Brain pericyte (primary cell): ENCODE measurements at regions not wholly inside any gene's neighbourhood (a gene's known extent, or its start where the extent isn't known, plus 50 kb on each side); places are given as distances from the start of the nearest gene placed in this dataset.
"Not testable (repeated sequence)": the region's sequence is repeated elsewhere in the genome, so short reads cannot be mapped to it uniquely, and the experiment has no call there.

Source experiments
- DNase-seq: peaks from one replicate; pipeline ENCODE4 v3.0.0-alpha.2; 2012; ENCODE audit warnings: low read depth, low spot score

DNA sequence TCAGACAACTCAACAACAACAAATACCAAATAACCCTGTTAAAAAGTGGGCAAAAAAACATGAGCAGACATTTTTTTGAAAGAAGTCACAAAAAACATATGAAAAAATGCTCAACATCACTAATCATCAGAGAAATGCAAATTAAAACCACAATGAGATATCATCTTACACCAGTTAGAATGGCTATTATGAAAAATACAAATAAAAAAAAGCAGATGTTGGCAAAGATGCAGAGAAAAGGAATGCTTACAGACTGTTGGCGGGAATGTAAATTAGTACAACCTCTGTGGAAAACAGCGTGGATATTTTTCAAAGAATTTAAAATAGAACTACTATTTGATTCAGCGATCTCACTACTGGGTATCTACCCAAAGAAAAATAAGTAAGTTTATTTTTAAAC lies 114.0 kb downstream of the SLC38A4 start:
- DNase-seq, result no peak

- DNase-seq, result no peak
Measured at GRCh38 chr12:46710125-46710743, 115.6 kb downstream of the SLC38A4 start.

GRCh38 chr12:46702581-46703344 lies 123.0 kb downstream of the SLC38A4 start:
- no peak for DNase-seq

GRCh38 chr12:46701356-46701755 lies 124.4 kb downstream of the SLC38A4 start:
- no peak for DNase-seq

DNA sequence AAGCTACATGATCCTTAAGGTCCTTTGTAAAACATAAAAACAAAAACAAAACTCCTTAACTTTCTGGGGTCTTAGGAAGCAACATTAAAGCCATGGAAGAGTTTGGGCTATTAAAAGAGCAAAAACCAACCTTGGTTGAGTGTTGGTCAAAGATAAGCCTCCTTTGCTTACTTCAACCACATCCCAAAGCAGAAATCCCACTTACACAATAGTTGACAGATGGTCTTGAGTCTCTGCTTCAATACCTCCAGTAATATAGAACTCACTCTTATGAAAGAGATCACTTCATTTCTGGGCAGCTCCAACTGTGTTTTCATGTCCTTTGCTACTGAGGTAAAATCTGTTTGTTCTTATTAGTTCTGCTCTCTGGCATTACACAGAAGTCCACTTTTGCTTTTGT lies 125.8 kb downstream of the SLC38A4 start:
- DNase-seq, result no peak

DNA sequence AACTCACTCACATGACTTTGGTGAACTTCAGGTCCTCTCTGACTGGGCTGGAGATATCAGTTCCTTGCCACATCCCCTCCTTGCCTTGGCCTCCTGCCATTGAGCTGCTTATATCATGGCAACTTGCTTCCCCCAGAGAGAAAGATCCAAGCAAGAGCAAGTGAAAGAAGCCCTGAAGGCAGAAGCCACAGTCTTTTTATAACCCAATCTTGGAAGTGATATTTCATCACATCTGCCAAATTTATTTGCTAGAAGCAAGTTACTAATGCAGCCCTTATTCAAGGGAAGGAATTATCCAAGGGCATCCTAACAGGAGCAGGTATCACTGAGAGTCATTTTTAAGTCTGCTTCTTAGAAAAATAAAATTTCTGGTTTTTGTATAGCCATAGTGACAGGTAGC lies 127.8 kb downstream of the SLC38A4 start:
- DNase-seq, result no peak

- no peak for DNase-seq
Measured at GRCh38 chr12:46693518-46693917, 132.3 kb downstream of the SLC38A4 start.

DNA sequence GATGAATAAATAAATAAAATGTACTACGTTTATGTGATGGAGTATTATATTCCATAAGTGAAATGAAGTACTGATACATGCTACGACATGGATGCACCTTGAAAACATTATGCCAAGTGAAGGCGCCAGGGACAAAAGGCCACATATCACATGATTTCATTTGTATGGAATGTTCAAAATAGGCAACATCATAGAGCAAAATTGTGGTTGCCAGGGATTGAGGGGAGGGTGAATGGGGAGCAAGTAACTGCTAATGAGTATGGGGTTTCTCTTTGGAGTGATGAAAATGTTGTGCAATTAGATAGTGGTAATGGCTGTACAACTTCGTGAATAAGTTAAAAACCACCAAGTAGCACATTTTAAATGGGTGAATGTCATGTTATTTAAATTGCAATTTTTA lies 132.8 kb downstream of the SLC38A4 start:
- no peak for DNase-seq

DNA sequence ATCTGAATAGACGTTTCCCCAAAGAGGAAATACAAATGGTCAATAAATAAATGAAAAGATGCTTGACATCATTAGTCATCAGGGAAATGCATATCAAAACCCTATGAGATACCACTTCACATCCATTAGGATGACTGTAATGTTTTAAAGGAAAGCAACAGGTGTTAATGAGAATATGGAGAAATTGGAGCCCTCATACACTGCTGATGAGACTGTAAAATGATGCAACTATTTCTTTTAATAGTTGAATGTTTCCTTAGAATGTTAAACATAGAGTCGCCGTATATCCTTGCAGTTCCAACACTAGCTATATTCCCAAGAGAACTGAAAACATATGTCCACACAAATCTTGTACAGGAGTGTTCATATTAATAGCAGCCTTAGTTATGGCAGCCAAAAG lies 133.2 kb downstream of the SLC38A4 start:
- no peak for DNase-seq

DNA sequence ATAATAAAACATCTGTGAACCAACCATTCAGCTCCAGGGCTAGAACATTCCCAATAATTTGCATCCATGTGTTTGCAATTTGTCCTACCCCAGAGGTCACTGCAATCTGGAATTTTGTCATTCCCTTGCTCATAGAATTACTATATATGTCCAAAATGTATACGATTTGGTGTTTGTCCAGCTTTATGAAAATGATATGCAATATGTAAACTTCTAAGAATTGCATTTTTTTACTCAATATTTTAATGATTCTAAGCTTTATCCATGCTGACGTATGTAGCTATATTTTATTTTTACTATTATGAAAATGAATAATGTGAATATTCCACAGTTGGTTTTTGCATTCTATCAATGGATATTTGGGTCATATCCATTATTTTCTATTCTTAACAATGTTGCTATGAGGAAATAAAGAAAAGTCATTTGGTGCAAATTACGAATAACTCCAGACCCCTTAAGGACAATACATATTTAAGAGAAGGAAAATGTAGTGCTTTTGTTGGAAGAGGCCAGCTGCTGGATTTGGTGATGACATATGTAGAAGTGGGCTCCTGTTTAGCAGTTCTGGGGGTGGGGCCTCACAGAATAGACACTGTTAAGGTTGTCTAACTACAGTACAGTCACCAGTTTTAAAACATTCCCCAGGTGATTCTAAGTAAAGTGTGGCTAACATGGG lies 139.4 kb downstream of the SLC38A4 start:
- no peak for DNase-seq

DNA sequence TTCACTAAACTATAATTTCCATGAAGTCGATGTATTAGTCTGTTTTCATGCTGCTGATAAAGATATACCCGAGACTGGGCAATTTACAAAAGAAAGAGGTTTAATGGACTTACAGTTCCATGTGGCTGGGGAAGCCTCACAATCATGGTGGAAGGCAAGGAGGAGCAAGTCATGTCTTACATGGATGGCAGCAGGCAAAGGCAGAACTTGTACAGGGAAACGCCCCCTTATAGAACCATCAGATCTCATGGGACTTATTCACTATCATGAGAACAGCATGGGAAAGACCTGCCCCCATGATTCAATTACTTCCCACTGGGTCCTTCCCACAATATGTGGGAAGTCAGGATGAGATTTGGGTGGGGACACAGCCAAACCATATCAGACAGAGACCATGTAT lies 141.6 kb downstream of the SLC38A4 start:
- DNase-seq, result not testable (repeated sequence)

DNA sequence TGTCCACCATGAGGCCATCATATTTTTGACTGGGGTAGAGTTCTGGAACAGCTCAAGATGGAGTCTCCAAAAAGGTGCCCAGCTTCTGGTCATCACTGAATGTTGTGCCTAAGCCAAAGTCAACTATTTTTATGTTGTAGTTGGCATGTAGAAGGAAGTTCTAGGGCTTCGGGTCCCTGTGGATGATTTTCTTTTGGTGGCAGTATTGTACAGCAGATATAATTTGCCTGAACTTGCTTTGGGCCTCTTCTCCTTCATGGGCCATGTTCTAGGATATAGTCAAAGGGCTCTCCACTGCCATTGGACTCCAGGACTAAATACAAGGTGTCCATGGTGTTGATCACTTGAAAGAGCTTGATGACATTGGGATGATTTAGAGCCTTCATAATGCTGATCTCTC lies 143.6 kb downstream of the SLC38A4 start:
- no peak for DNase-seq

- DNase-seq, result no peak
Measured at GRCh38 chr12:46680506-46680905, 145.3 kb downstream of the SLC38A4 start.

DNA sequence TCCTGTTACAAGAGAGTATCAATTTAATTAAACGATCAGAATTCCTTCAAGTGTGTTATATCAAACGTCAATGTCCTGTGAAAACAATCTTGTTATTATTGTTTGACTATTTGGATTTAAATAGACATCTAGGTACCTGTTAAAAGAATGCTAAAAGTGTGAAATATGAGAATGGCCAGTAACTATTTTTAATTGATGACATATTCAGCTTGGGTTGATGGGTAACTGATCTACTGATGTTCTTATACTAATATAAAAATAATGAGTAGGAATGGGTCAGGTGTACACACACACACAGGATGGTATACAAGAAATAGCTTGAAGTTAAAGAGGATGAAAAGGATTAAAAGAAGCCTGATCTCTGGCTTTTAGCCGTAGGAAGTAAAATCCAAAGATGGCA lies 146.0 kb downstream of the SLC38A4 start:
- DNase-seq, result no peak

GRCh38 chr12:46678426-46678825 lies 147.4 kb downstream of the SLC38A4 start:
- DNase-seq, result no peak

DNA sequence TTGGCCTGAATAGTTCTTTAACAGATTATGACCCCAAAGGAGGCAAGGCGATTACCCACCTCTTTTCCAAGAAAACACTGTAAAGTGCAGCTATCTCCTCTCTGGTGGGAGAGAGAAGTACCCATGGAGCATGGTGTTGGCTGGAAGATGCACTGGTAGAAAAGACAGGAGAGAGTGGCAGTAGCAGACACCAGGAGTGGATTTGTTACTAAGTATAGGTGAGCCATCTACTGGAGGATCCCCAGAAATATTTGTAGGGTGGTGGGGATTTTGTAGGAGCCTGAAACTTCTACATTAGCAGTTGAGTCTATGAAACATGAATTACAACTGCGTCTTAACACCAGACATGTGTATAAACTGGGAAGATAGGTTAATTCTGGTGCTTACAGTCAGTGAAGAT lies 148.0 kb downstream of the SLC38A4 start:
- DNase-seq, result no peak

DNA sequence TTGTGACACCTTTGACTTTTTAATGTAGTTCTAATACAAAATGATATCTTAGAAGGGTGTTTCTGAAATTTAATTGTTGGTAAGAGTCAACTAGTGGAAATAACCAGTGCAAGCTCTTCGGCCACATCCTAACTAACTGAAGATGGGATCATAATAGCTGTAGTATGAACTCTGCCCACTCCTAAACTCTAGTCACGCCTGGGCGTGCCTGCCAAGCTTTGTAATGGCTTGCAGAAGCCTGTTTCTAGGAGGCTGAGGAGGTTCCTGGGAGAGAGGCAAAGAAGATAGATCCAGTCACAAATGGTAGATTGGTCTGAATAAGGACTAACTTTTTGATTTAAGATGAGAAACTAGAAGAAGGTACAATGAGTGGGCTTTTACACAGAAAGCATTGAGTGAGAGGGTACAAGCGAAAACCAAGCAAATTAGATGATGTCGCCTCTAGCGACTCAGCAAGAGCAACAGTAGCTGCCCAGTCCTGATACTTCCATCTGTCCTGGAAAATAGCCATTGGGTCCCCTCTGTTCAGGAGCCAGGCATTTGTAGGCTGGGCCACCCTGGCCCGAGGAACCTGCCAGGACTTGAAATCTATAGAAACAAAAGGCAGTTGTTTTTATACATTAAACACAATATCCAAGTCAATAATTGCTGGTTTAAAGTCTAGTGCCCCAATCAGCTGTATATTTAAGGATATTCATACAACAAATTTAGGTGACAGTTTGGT lies 148.8 kb downstream of the SLC38A4 start:
- no peak for DNase-seq

GRCh38 chr12:46676396-46676795 lies 149.4 kb downstream of the SLC38A4 start:
- DNase-seq, result no peak

GRCh38 chr12:46675736-46676135 lies 150.1 kb downstream of the SLC38A4 start:
- DNase-seq, result no peak

DNA sequence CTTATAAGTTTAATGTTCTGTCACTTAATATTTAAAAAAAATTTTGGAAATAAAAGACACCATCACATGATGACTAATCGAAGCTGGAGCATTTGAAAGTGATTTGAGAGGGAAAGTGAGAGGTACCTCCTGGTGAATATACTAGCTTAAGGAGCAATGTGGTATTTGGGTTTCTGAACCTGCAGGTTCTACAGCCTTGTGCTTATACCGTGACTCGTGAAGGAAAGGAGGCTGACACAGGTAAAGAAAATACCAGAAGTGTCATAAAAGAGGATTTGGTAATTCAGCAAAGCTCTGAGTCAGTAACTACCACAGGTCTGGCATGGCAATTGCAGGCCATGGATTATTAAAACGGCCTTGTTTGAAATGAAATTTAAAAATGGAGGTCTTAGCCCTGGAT lies 151.0 kb downstream of the SLC38A4 start:
- no peak for DNase-seq

- no peak for DNase-seq
Measured at GRCh38 chr12:46674129-46674528, 151.7 kb downstream of the SLC38A4 start.

DNA sequence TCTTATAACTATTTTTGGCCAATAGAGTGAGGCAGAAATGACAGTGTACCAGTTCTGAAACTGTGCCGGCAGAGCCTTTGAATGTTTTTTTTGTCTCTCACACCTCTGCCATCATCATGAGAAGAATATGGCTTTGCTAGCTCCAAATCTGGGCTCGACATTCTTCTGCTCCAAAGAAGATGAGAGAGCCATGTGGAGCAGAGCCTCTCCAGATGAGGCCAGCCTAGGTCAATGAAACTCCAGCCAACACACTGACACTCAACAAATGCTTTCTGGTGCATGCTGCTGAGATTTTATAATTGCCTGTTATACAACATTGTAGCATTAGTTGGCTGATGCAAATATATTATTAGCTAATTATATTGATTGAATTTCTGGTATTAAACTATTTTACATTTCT lies 154.7 kb downstream of the SLC38A4 start:
- DNase-seq, result no peak
